ENCODE measurements at regions not wholly inside any gene's neighbourhood (a gene's known extent, or its start where the extent isn't known, plus 50 kb on each side); places are given as distances from the start of the nearest gene placed in this dataset.

DNA sequence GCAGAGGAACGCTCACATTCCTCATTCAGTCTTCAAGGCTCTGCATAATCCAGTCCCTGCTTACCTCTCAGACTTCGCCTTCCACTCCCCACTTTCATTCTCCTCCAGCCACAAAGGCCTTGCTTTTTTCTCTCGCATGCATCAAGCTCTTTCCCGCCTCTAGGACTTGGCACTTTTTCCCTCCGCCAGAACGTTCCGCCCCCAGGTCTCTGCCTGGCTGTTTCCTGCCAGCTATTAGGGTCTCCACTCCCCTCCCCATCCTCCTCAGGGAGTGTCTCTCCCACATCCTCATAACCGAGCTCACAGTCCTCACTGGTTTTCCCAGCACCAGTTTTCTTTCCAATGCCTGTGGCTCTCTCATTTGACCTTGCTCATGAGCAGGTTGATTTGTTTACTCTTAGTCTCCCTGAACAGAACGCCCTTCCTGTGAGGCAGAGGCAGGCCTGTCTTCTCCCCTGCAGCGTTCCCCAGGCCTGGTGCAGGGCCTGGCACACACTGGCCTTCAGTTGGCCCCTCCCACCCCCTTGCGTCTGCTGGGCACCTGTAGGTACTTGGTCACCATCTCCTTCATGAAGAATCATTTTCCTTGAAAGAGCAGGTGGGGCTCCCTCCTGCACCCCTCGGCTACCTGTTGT, 75.2 kb downstream of the RTL6 start:
- peaks cover 3 to 4% of the 10 kb centered on the region in 2 donors for H3K9me3 ChIP-seq (ENCODE audit: control insufficient read depth in 2 of 2, low read length in 2 of 2)
- no peaks in the 10 kb centered on the region for H3K36me3 ChIP-seq (ENCODE audit: control insufficient read depth in 2 of 2, insufficient read depth in 2 of 2, low read length in 2 of 2)
- H3K27me3 ChIP-seq (ENCODE audit: control insufficient read depth in 2 of 2, insufficient read depth in 2 of 2, low read length in 2 of 2), result no peaks in the 10 kb centered on the region
- no peaks in the 10 kb centered on the region for H3K4me1 ChIP-seq (ENCODE audit: control insufficient read depth in 2 of 2, insufficient read depth in 2 of 2, low read length in 2 of 2)
- no peak overlapping the region for H3K4me3 ChIP-seq (ENCODE audit: low read length in 2 of 2)
- no peak overlapping the region for H3K9ac ChIP-seq (ENCODE audit: low read depth in 1 of 2, low read length in 2 of 2)
- no peak overlapping the region for H3K27ac ChIP-seq (ENCODE audit: low read depth in 2 of 2, low read length in 2 of 2)

DNA sequence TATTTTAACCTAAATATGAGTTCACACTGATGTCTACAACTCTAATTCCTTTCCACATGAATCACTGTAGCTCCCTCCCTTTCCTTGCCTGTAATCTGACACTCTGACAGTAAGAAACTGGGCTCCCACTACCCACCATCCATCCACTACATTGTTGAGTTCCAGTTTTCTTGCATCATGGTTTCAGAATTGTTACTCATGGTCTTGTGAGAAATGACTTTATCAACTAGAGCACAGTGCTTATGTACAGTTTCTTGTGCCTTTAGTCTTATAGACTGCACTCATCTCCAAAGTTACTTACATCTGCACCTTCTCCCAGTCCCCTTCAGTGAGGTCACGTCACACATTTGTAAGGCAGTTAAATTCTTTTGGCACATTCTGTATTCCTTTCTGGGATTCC, 78.6 kb downstream of the RTL6 start:
- Histone ChIP-seq H3K36me3 (ENCODE audit: control insufficient read depth in 2 of 2, insufficient read depth in 2 of 2, low read length in 2 of 2) (no peaks in the 10 kb centered on the region), H3K4me1 (ENCODE audit: control insufficient read depth in 2 of 2, insufficient read depth in 2 of 2, low read length in 2 of 2) (no peaks in the 10 kb centered on the region), H3K9me3 (ENCODE audit: control insufficient read depth in 2 of 2, low read length in 2 of 2) (peaks cover 3 to 4% of the 10 kb centered on the region in 2 donors), H3K4me3 (ENCODE audit: low read length in 2 of 2) (no peak overlapping the region), H3K27me3 (ENCODE audit: control insufficient read depth in 2 of 2, insufficient read depth in 2 of 2, low read length in 2 of 2) (no peaks in the 10 kb centered on the region), H3K27ac (ENCODE audit: low read depth in 2 of 2, low read length in 2 of 2) (no peak overlapping the region), H3K9ac (ENCODE audit: low read depth in 1 of 2, low read length in 2 of 2) (no peak overlapping the region)

DNA sequence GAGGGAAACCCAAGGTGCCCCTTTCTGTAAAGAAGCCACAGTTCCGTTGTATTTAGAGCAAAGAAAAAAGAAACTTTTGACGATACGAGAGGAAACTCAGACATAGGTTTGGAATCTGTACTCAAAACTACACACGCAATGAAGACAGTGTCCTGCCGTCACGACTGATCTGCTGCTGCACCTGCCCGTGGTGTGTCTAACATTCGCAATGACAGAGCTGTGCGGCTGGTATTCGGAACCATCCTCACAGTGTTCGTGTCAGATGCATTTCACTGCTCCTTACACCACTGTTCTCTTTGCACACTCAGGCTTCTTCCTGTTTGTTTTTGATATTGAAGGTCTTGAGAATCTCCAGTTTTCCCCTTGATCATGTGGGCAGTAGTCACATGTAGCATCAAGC, 84.8 kb downstream of the RTL6 start:
- Histone ChIP-seq H3K27me3 (ENCODE audit: control insufficient read depth in 2 of 2, insufficient read depth in 2 of 2, low read length in 2 of 2) (no peaks in the 10 kb centered on the region), H3K27ac (ENCODE audit: low read depth in 2 of 2, low read length in 2 of 2) (no peak overlapping the region), H3K36me3 (ENCODE audit: control insufficient read depth in 2 of 2, insufficient read depth in 2 of 2, low read length in 2 of 2) (no peaks in the 10 kb centered on the region), H3K9ac (ENCODE audit: low read depth in 1 of 2, low read length in 2 of 2) (no peak overlapping the region), H3K4me1 (ENCODE audit: control insufficient read depth in 2 of 2, insufficient read depth in 2 of 2, low read length in 2 of 2) (no peaks in the 10 kb centered on the region), H3K9me3 (ENCODE audit: control insufficient read depth in 2 of 2, low read length in 2 of 2) (no peaks in the 10 kb centered on the region), H3K4me3 (ENCODE audit: low read length in 2 of 2) (no peak overlapping the region)

DNA sequence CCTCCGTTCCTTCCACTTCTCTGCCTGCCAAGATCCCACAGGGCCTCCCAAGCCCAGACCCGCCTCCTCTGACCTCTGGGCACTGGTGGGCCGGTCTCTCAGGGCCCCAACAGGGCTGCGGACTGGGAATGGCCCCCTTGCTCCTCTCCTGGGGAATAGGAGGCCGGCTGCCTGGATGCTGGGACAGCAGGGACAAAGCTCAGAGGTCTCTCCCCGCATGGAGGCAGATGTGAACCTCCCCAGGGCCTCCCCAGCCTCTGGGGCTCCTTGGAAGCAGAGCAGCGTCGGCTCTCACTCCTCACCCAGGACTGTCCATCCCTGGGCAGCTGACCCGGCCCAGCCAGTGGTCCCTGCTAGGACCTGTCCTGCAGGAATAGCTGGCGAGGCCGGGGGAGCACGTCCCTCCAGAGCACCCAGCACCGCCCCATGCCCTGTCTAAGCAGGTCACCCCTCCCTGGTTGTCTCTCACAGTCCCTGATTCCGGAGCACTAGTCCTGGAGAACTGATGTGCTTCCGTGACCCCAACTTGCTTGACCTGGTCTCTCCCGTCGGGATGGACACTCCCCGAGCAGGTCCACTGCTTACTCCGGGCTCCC, 85.8 kb downstream of the RTL6 start:
- no peaks in the 10 kb centered on the region for H3K36me3 ChIP-seq (ENCODE audit: control insufficient read depth in 2 of 2, insufficient read depth in 2 of 2, low read length in 2 of 2)
- no peak overlapping the region for H3K9ac ChIP-seq (ENCODE audit: low read depth in 1 of 2, low read length in 2 of 2)
- H3K27me3 ChIP-seq (ENCODE audit: control insufficient read depth in 2 of 2, insufficient read depth in 2 of 2, low read length in 2 of 2), result no peaks in the 10 kb centered on the region
- H3K27ac ChIP-seq (ENCODE audit: low read depth in 2 of 2, low read length in 2 of 2), result no peak overlapping the region
- no peaks in the 10 kb centered on the region for H3K4me1 ChIP-seq (ENCODE audit: control insufficient read depth in 2 of 2, insufficient read depth in 2 of 2, low read length in 2 of 2)
- no peaks in the 10 kb centered on the region for H3K9me3 ChIP-seq (ENCODE audit: control insufficient read depth in 2 of 2, low read length in 2 of 2)
- no peak overlapping the region for H3K4me3 ChIP-seq (ENCODE audit: low read length in 2 of 2)

DNA sequence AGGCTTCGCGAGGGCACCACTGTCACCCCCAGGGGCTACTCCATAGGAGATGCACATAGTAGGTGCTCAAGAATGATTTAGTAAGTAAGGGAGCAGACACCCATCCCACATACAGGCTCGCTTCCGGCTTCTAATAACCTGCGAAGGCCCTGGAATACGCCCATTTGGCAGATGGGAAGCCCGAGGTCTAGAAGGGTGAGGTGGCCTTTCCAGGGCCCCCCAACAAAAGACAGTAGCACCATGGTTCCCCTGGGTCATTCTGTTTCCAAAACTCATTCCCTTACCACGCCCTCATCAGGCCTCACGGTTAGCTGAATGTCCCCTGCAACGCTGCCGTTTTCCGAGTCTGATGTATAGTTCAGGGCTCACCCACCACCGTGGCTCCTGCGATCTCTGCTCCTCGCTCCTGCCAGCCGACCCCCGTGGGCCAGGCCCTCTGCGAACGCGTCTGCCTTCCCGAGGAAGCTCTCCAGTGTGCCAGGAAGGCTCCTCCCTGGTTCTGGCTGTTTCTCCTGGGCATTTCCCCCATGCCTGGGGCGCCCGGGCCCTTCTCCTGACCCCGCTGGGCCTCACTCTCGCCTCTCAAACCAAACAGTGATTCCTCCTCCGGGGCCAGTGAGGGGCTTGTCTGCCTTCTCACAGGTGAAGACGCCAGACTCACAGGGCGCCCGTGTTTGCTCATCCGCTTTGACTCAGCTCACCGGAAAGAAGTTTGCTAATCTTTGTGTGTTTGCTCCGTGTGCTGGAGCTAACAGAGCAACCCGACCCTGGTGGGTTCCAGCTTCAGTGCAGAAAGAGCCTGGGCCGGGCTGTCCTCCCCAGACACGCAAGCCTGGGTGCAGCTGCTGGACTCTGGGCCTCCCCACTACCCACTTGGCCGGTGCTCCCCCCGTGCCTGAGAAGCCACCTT, 86.6 kb downstream of the RTL6 start:
- Histone ChIP-seq H3K9ac (ENCODE audit: low read depth in 1 of 2, low read length in 2 of 2) (no peak overlapping the region), H3K9me3 (ENCODE audit: control insufficient read depth in 2 of 2, low read length in 2 of 2) (no peaks in the 10 kb centered on the region), H3K4me1 (ENCODE audit: control insufficient read depth in 2 of 2, insufficient read depth in 2 of 2, low read length in 2 of 2) (no peaks in the 10 kb centered on the region), H3K27ac (ENCODE audit: low read depth in 2 of 2, low read length in 2 of 2) (no peak overlapping the region), H3K27me3 (ENCODE audit: control insufficient read depth in 2 of 2, insufficient read depth in 2 of 2, low read length in 2 of 2) (no peaks in the 10 kb centered on the region), H3K4me3 (ENCODE audit: low read length in 2 of 2) (no peak overlapping the region), H3K36me3 (ENCODE audit: control insufficient read depth in 2 of 2, insufficient read depth in 2 of 2, low read length in 2 of 2) (no peaks in the 10 kb centered on the region)

DNA sequence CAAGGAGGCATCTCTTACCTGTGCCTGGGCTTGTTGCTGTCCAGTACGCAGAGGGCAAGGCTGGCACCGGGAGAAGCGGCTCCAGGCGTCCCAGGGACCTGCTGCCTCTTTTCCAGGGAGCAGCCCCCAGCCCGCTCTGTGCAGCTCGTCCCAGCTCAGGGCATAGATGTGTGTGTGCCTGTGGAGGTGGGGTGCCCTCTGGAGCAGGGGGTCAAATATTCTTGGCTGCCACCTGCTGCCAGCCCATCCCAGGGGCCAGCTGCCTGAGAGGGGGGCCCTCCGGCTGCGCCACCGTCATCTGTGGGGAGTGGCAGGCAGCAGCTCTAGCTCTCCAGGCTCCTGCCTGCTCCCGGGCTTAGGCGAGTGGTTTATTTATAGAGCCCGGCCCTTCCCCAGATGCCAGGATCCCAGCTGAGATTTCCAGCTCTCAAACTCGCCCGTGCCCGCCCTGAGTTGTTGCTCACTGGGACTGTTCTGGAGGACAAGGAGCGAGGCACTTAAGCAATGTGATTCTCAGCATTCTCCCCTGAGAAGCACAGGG, 87.5 kb downstream of the RTL6 start:
- Histone ChIP-seq H3K4me1 (ENCODE audit: control insufficient read depth in 2 of 2, insufficient read depth in 2 of 2, low read length in 2 of 2) (no peaks in the 10 kb centered on the region), H3K36me3 (ENCODE audit: control insufficient read depth in 2 of 2, insufficient read depth in 2 of 2, low read length in 2 of 2) (no peaks in the 10 kb centered on the region), H3K9me3 (ENCODE audit: control insufficient read depth in 2 of 2, low read length in 2 of 2) (no peaks in the 10 kb centered on the region), H3K4me3 (ENCODE audit: low read length in 2 of 2) (no peak overlapping the region), H3K27me3 (ENCODE audit: control insufficient read depth in 2 of 2, insufficient read depth in 2 of 2, low read length in 2 of 2) (no peaks in the 10 kb centered on the region), H3K27ac (ENCODE audit: low read depth in 2 of 2, low read length in 2 of 2) (no peak overlapping the region), H3K9ac (ENCODE audit: low read depth in 1 of 2, low read length in 2 of 2) (no peak overlapping the region)

DNA sequence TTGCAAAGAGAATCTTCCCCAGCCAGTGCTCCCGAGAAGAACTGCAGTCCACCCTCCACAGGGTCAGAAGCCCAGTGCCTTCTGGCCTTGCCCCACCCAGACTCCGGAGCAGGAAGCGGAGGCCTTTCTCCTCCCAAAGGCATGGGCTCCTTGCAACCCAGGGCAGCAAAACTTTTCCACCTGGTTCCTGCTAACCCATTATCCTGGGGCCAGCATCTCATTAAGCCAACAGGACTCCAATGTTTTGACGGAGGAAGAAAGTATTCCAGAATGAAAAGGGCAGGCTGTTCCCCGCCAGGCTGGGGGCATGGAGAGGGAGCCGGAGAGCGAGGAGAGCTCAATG, 88.1 kb downstream of the RTL6 start:
- H3K27me3 ChIP-seq (ENCODE audit: control insufficient read depth in 2 of 2, insufficient read depth in 2 of 2, low read length in 2 of 2), result no peaks in the 10 kb centered on the region
- H3K36me3 ChIP-seq (ENCODE audit: control insufficient read depth in 2 of 2, insufficient read depth in 2 of 2, low read length in 2 of 2), result no peaks in the 10 kb centered on the region
- H3K4me1 ChIP-seq (ENCODE audit: control insufficient read depth in 2 of 2, insufficient read depth in 2 of 2, low read length in 2 of 2), result no peaks in the 10 kb centered on the region
- no peak overlapping the region for H3K4me3 ChIP-seq (ENCODE audit: low read length in 2 of 2)
- H3K9me3 ChIP-seq (ENCODE audit: control insufficient read depth in 2 of 2, low read length in 2 of 2), result no peaks in the 10 kb centered on the region
- no peak overlapping the region for H3K9ac ChIP-seq (ENCODE audit: low read depth in 1 of 2, low read length in 2 of 2)
- H3K27ac ChIP-seq (ENCODE audit: low read depth in 2 of 2, low read length in 2 of 2), result no peak overlapping the region

DNA sequence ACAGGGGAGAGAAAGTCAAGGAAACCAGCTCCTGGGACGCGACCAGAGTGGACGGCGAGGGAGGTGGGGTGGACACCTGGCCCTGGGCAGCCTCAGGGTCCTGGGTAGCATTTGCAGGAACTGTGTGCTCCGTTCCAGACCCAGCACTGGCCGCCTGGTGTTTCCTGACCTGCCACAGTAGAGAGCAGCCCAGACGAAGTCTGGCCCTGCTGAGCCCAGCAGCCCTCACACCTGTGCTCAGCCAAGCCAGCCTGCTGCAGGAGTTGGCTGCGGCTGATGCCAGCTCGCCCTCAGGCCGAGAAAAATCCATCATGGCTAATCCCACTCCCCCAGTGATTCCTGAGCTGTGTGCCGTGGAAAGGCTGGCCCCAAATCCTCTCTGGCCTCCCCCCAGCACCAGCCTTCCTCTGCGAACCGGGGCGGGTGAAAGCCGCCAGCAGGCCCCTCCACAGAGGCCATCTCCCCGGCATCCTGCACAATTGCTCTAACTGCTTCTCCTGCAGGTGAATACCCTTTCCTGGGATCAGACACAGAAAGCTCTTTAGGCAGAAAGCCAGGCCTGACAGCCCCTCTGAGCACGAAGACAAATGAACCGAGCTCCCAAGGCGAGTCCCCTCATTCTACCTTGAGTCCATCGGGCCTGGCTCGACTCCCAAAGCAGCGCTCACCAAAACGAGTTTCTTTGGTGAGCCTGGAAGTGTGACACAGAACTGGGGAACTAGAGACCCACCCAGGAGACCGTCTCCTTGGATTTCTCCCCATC, 88.6 kb downstream of the RTL6 start:
- no peak overlapping the region for H3K4me3 ChIP-seq (ENCODE audit: low read length in 2 of 2)
- no peaks in the 10 kb centered on the region for H3K36me3 ChIP-seq (ENCODE audit: control insufficient read depth in 2 of 2, insufficient read depth in 2 of 2, low read length in 2 of 2)
- no peak overlapping the region for H3K9ac ChIP-seq (ENCODE audit: low read depth in 1 of 2, low read length in 2 of 2)
- H3K9me3 ChIP-seq (ENCODE audit: control insufficient read depth in 2 of 2, low read length in 2 of 2), result no peaks in the 10 kb centered on the region
- no peaks in the 10 kb centered on the region for H3K4me1 ChIP-seq (ENCODE audit: control insufficient read depth in 2 of 2, insufficient read depth in 2 of 2, low read length in 2 of 2)
- no peaks in the 10 kb centered on the region for H3K27me3 ChIP-seq (ENCODE audit: control insufficient read depth in 2 of 2, insufficient read depth in 2 of 2, low read length in 2 of 2)
- no peak overlapping the region for H3K27ac ChIP-seq (ENCODE audit: low read depth in 2 of 2, low read length in 2 of 2)

GRCh38 chr22:44408829-44409192, 89.2 kb downstream of the RTL6 start:
- Histone ChIP-seq H3K36me3 (ENCODE audit: control insufficient read depth in 2 of 2, insufficient read depth in 2 of 2, low read length in 2 of 2) (no peaks in the 10 kb centered on the region), H3K27me3 (ENCODE audit: control insufficient read depth in 2 of 2, insufficient read depth in 2 of 2, low read length in 2 of 2) (no peaks in the 10 kb centered on the region), H3K4me3 (ENCODE audit: low read length in 2 of 2) (no peak overlapping the region), H3K9me3 (ENCODE audit: control insufficient read depth in 2 of 2, low read length in 2 of 2) (no peaks in the 10 kb centered on the region), H3K4me1 (ENCODE audit: control insufficient read depth in 2 of 2, insufficient read depth in 2 of 2, low read length in 2 of 2) (no peaks in the 10 kb centered on the region), H3K9ac (ENCODE audit: low read depth in 1 of 2, low read length in 2 of 2) (no peak overlapping the region), H3K27ac (ENCODE audit: low read depth in 2 of 2, low read length in 2 of 2) (no peak overlapping the region)
